ENCODE measurements at regions not wholly inside any gene's neighbourhood (a gene's known extent, or its start where the extent isn't known, plus 50 kb on each side); places are given as distances from the start of the nearest gene placed in this dataset.

- Histone ChIP-seq H3K79me2 (ENCODE audit: insufficient read depth, low read length) (peaks cover 22% of the 10 kb centered on the region), H3K4me3 (ENCODE audit: low read depth, low read length, poor library complexity, severe bottlenecking) (peak overlapping the region; percentile 17), H3K4me2 (ENCODE audit: low read length) (peak overlapping the region; percentile 38), H3F3A (ENCODE audit: insufficient read depth, low read length) (no peaks in the 10 kb centered on the region), H3K9me2 (ENCODE audit: low read depth, low read length) (no peaks in the 10 kb centered on the region), H3K27ac (ENCODE audit: low read depth, low read length, poor library complexity, severe bottlenecking) (peak overlapping the region; percentile 82), H3K27me3 (ENCODE audit: insufficient read depth, low read length) (no peaks in the 10 kb centered on the region), H4K20me1 (ENCODE audit: insufficient read depth, low read length) (no peaks in the 10 kb centered on the region), H3K4me1 (ENCODE audit: insufficient read depth, low read length, severe bottlenecking) (peaks cover 45% of the 10 kb centered on the region), H3K9ac (ENCODE audit: low read length) (peak overlapping the region; percentile 29; the same call in 1 of the 2 replicates), H3K36me3 (ENCODE audit: insufficient read depth, low read length) (no peaks in the 10 kb centered on the region), H2AFZ (ENCODE audit: low read length) (no peak overlapping the region), H3K9me3 (ENCODE audit: low read length) (no peaks in the 10 kb centered on the region)
- TF ChIP-seq CTCF (IDR thresholded peaks at IDR 0.05; ENCODE audit: low read length) (no peak), EZH2 (IDR thresholded peaks at IDR 0.05; ENCODE audit: borderline replicate concordance, low read length) (no peak)
Measured at GRCh38 chr22:22127100-22127499, 117.5 kb upstream of the VPREB1 start.

- Histone ChIP-seq H3K27me3 (ENCODE audit: insufficient read depth, low read length) (no peaks in the 10 kb centered on the region), H3K4me2 (ENCODE audit: low read length) (peak overlapping the region; percentile 38)
Measured at GRCh38 chr22:22125579-22126468, 118.8 kb upstream of the VPREB1 start.

GRCh38 chr22:22125028-22125578 is 119.5 kb upstream of the VPREB1 start:
- no peak for TF ChIP-seq EZH2 (IDR thresholded peaks at IDR 0.05; ENCODE audit: borderline replicate concordance, low read length)
- no peak for TF ChIP-seq CTCF (IDR thresholded peaks at IDR 0.05; ENCODE audit: low read length)
- H4K20me1 ChIP-seq (ENCODE audit: insufficient read depth, low read length) = no peaks in the 10 kb centered on the region
- no peak overlapping the region for H3K27ac ChIP-seq (ENCODE audit: low read depth, low read length, poor library complexity, severe bottlenecking)
- peaks cover 29% of the 10 kb centered on the region for H3K4me1 ChIP-seq (ENCODE audit: insufficient read depth, low read length, severe bottlenecking)
- no peak overlapping the region for H3K9ac ChIP-seq (ENCODE audit: low read length)
- H3K79me2 ChIP-seq (ENCODE audit: insufficient read depth, low read length) = peaks cover 11% of the 10 kb centered on the region
- H3K36me3 ChIP-seq (ENCODE audit: insufficient read depth, low read length) = no peaks in the 10 kb centered on the region
- H3K9me3 ChIP-seq (ENCODE audit: low read length) = no peaks in the 10 kb centered on the region
- H3F3A ChIP-seq (ENCODE audit: insufficient read depth, low read length) = no peaks in the 10 kb centered on the region
- H3K4me2 ChIP-seq (ENCODE audit: low read length) = no peak overlapping the region
- no peaks in the 10 kb centered on the region for H3K9me2 ChIP-seq (ENCODE audit: low read depth, low read length)
- no peak overlapping the region for H2AFZ ChIP-seq (ENCODE audit: low read length)
- no peak overlapping the region for H3K4me3 ChIP-seq (ENCODE audit: low read depth, low read length, poor library complexity, severe bottlenecking)
- no peaks in the 10 kb centered on the region for H3K27me3 ChIP-seq (ENCODE audit: insufficient read depth, low read length)

More at GRCh38 chr22:22125579-22126468, 118.8 kb upstream of the VPREB1 start:
- Histone ChIP-seq H3F3A (ENCODE audit: insufficient read depth, low read length) (no peaks in the 10 kb centered on the region), H3K79me2 (ENCODE audit: insufficient read depth, low read length) (peaks cover 18% of the 10 kb centered on the region), H3K9me3 (ENCODE audit: low read length) (no peaks in the 10 kb centered on the region), H3K4me1 (ENCODE audit: insufficient read depth, low read length, severe bottlenecking) (peaks cover 36% of the 10 kb centered on the region), H3K36me3 (ENCODE audit: insufficient read depth, low read length) (no peaks in the 10 kb centered on the region), H2AFZ (ENCODE audit: low read length) (no peak overlapping the region), H4K20me1 (ENCODE audit: insufficient read depth, low read length) (no peaks in the 10 kb centered on the region), H3K9me2 (ENCODE audit: low read depth, low read length) (no peaks in the 10 kb centered on the region), H3K27ac (ENCODE audit: low read depth, low read length, poor library complexity, severe bottlenecking) (peak overlapping the region; percentile 82), H3K9ac (ENCODE audit: low read length) (peak overlapping the region; percentile 16; the same call in 1 of the 2 replicates), H3K4me3 (ENCODE audit: low read depth, low read length, poor library complexity, severe bottlenecking) (peak overlapping the region; percentile 17)
- TF ChIP-seq EZH2 (IDR thresholded peaks at IDR 0.05; ENCODE audit: borderline replicate concordance, low read length) (no peak), CTCF (IDR thresholded peaks at IDR 0.05; ENCODE audit: low read length) (no peak)

Data from OCI-LY1 (cell line).